ENCODE measurements at regions not wholly inside any gene's neighbourhood (a gene's known extent, or its start where the extent isn't known, plus 50 kb on each side); places are given as distances from the start of the nearest gene placed in this dataset.

GRCh38 chr2:35803126-35803525 is 552.5 kb upstream of the CRIM1 start:
- no peak for DNase-seq
- Histone ChIP-seq H3K27ac (ENCODE audit: low read depth in 2 of 2, low read length in 1 of 2) (no peak overlapping the region), H3K4me1 (ENCODE audit: control insufficient read depth in 1 of 2, insufficient read depth in 2 of 2, low read depth in 1 of 2, low read length in 1 of 2) (no peaks in the 10 kb centered on the region), H3K27me3 (ENCODE audit: insufficient read depth) (no peaks in the 10 kb centered on the region), H4K20me1 (ENCODE audit: insufficient read depth) (no peaks in the 10 kb centered on the region), H3K9me3 (no peaks in the 10 kb centered on the region), H3K79me2 (ENCODE audit: insufficient read depth) (no peaks in the 10 kb centered on the region), H3K9ac (no peak overlapping the region), H3F3A (replicated peaks; ENCODE audit: insufficient read depth) (no peaks in the 10 kb centered on the region), H3K36me3 (replicated peaks in 1 of 2; ENCODE audit: control insufficient read depth in 1 of 2, insufficient read depth in 2 of 2, low read length in 1 of 2) (no peaks in the 10 kb centered on the region), H3K4me2 (no peak overlapping the region), H3K9me2 (no peaks in the 10 kb centered on the region), H3K4me3 (ENCODE audit: low read depth in 2 of 2, low read length in 1 of 2) (no peak overlapping the region), H2AFZ (ENCODE audit: low read depth) (no peak overlapping the region)
- POLR2A ChIA-PET = no interaction called here
- CTCF ChIA-PET = interaction anchor here (1.5 kb wide), 1 partner anchor 51 kb away, joined by 3 read pairs; no protein-coding TSS in a partner anchor
- 0% methylated on average over 4 of the region's 4 CpGs for WGBS (ENCODE audit: low lambda C conversion rate)
- no peak for TF ChIP-seq TAF1 (IDR thresholded peaks at IDR 0.05; ENCODE audit: borderline replicate concordance, low read depth, low read length)
- no peak for TF ChIP-seq IRF3 (IDR thresholded peaks at IDR 0.05; ENCODE audit: low read depth, low read length)
- no peak for TF ChIP-seq PBX3 (IDR thresholded peaks at IDR 0.05)
- TF ChIP-seq RCOR1 (IDR thresholded peaks at IDR 0.05; ENCODE audit: low read length) = no peak
- no peak for TF ChIP-seq USF1 (IDR thresholded peaks at IDR 0.05; ENCODE audit: borderline replicate concordance, low read depth)
- TF ChIP-seq YY1 (IDR thresholded peaks at IDR 0.05; ENCODE audit: low read depth) = no peak
- no peak for TF ChIP-seq EZH2phosphoT487 (IDR thresholded peaks at IDR 0.05; ENCODE audit: borderline replicate concordance, low read depth)
- no peak for TF ChIP-seq CTCF (IDR thresholded peaks at IDR 0.05)
- no peak for TF ChIP-seq FOXM1 (IDR thresholded peaks at IDR 0.05; ENCODE audit: low read depth)
- no peak for TF ChIP-seq MAX (IDR thresholded peaks at IDR 0.05; ENCODE audit: low read depth)
- no peak for TF ChIP-seq GATA2 (CRISPR knock-in tag; IDR thresholded peaks at IDR 0.05)
- no peak for TF ChIP-seq SMC3 (IDR thresholded peaks at IDR 0.05; ENCODE audit: low read depth, low read length)

All from SK-N-SH (cell line).